ENCODE measurements at regions not wholly inside any gene's neighbourhood (a gene's known extent, or its start where the extent isn't known, plus 50 kb on each side); places are given as distances from the start of the nearest gene placed in this dataset.
"Not testable (repeated sequence)": the region's sequence is repeated elsewhere in the genome, so short reads cannot be mapped to it uniquely, and the experiment has no call there.

DNA sequence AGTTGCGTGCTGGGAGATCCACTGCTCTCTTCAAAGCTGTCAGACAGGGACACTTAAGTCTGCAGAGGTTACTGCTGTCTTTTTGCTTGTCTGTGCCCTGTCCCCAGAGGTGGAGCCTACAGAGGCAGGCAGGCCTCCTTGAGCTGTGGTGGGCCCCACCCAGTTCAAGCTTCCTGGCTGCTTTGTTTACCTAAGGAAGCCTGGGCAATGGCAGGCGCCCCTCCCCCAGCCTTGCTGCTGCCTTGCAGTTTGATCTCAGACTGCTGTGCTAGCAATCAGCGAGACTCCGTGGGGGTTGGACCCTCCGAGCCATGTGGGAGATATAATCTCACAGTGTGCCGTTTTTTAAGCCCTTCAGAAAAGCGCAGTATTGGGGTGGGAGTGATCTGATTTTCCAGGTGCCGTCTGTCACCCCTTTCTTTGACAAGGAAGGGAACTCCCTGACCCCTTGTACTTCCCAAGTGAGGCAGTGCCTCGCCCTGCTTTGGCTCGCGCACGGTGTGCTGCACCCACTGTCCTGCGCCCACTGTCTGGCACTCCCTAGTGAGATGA is 340.6 kb downstream of the PAX1 start:
- DNase-seq: not testable (repeated sequence)

- no peak for DNase-seq
Measured at GRCh38 chr20:22027423-22027822, 322.0 kb downstream of the PAX1 start.

GRCh38 chr20:22020201-22020600 is 314.7 kb downstream of the PAX1 start:
- DNase-seq: no peak

- no peak for DNase-seq
Measured at GRCh38 chr20:22008456-22008855, 303.0 kb downstream of the PAX1 start.

GRCh38 chr20:22006306-22006705 is 300.8 kb downstream of the PAX1 start:
- DNase-seq: no peak

GRCh38 chr20:22005535-22005934 is 300.1 kb downstream of the PAX1 start:
- DNase-seq: no peak

- DNase-seq: no peak
Measured at GRCh38 chr20:22004946-22005345, 299.5 kb downstream of the PAX1 start.

- no peak for DNase-seq
Measured at GRCh38 chr20:22003680-22004079, 298.2 kb downstream of the PAX1 start.

- DNase-seq: no peak
Measured at GRCh38 chr20:22001886-22002285, 296.4 kb downstream of the PAX1 start.

- no peak for DNase-seq
Measured at GRCh38 chr20:21995461-21995860, 290.0 kb downstream of the PAX1 start.

DNA sequence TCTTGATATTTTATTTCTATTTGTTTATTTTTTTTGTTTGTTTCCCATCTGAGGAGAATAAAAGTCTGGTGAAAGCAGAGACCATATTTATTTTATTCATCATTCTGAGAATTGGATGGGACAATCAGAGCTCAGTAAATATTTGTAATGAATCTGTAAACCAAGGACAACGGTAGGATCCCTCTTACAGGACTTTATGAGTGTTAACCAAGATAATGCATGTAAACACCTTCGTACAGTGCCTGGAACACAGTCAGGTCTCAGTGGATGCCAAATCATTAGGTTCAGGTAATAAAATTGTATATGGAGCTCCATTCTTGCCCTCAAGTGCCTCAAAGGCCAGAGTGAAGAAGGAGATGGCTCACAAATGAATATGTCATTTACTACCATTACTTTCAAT is 288.7 kb downstream of the PAX1 start:
- no peak for DNase-seq

DNA sequence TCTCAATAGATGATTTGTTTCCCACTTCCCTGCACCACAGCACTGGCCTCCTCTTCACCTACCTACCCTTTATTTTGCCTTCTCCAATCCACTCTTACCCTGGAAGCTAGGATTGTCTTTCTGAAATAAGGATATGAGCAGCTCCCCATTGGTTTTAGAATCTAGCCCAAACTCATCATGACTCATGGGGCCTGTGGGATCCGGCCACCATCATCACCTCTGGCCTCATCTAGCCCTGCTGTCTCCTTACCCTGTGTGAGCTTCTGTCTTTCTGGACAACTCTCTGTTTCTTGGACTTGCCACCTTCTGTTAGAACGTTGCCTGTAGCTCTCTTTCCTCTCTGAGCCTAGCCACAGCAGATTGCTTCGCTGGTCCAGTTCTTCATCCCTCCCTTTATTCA is 277.1 kb downstream of the PAX1 start:
- DNase-seq: no peak

DNA sequence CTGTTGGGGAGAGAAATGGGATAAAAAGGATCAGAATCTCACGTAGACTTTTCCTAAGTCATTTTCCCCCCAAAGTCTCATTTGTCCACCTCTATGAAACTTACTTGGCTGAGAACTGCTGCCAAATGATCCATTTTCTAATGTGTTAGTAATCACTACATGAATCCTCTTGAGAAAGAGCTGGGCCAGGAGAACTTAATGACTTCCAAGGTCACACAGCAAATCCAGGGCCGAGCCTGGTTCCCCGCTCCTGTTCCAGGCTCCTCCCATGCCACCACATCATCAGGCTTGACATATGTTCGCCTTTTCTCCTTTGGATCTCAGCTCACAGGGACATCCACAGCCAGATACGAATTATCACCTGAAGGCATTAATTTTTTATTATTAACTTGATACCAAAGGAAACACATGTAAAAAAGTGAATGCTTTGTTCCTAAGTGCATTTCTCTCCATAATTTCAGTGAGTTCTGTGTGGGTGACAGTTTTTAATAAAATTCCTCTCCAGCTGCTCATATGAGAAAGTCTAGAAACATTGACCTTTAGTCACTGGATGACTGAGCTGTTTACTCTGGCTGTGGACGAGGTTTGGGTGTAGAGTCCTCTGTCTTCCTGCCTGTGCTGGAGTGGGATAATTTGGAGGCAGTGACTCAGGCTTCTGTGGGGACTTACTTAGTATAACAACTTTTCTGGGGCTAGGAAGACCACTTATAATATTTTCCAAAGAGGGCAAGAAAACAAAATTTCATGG is 276.3 kb downstream of the PAX1 start:
- no peak for DNase-seq

DNA sequence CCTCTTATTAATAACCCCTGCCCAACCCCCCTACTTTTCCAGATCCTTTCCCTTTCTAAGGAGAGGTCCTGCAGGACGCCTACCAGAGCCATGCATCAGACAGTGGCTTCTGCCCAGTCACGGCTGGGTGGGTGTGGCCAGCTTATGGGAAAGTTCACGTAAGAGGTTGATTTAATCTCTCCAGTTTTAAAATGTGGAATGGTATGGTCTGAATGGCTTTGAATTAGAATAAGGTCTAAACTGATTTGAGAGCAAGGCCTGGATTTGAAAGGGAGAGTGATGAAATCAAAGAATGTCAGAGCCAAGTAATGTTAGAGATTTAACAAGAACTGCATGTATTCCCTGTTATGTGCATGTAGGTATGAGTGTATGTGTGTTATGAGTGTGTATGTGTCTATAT is 275.7 kb downstream of the PAX1 start:
- DNase-seq: no peak

- no peak for DNase-seq
Measured at GRCh38 chr20:21971436-21971835, 266.0 kb downstream of the PAX1 start.

- DNase-seq: no peak
Measured at GRCh38 chr20:21968486-21968885, 263.0 kb downstream of the PAX1 start.

GRCh38 chr20:21967481-21967880 is 262.0 kb downstream of the PAX1 start:
- no peak for DNase-seq

- no peak for DNase-seq
Measured at GRCh38 chr20:21956591-21956990, 251.1 kb downstream of the PAX1 start.

GRCh38 chr20:21947406-21947805 is 241.9 kb downstream of the PAX1 start:
- DNase-seq: no peak

DNA sequence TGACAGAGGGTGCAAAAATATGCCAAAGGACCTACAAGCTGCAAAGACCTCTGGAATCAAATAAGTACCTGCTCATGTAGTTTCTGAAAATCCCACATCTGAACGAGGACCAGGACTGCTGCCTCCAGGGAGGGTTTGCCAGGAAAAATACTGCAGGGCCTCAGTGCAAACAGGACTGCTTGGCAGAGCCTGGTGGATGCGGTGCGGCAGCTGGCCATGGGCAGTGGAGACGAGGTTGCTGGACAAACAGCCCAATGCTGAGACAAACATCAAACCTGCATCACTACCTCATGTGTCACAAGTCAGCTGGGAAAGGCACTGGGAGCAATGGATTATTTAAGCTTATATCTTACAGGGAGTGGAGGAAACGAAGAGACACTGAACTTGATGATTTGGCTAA is 238.8 kb downstream of the PAX1 start:
- no peak for DNase-seq

GRCh38 chr20:21941941-21942805 is 236.7 kb downstream of the PAX1 start:
- DNase-seq: no peak

- DNase-seq: no peak
Measured at GRCh38 chr20:21936720-21937380, 231.4 kb downstream of the PAX1 start.

DNA sequence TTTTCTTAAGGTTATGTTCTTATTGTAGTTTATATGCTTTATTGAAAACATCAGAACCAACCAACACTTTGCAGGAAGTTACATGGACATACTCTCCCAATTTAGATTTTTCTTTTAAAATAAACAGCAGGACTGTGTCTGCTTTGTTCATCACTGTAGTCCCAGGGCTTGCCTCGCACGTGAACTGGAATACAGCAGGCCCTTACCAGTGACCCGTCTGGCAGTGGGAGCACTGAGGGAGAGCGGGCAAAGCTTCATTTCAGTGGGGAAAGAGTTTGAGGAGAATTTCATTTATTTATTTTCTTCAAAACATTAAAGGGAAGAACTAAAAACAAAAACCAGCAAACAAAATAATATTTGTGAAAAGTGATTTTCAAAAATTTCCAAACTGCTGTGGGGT is 230.8 kb downstream of the PAX1 start:
- DNase-seq: no peak
